ENCODE measurements at regions not wholly inside any gene's neighbourhood (a gene's known extent, or its start where the extent isn't known, plus 50 kb on each side); places are given as distances from the start of the nearest gene placed in this dataset.

DNA sequence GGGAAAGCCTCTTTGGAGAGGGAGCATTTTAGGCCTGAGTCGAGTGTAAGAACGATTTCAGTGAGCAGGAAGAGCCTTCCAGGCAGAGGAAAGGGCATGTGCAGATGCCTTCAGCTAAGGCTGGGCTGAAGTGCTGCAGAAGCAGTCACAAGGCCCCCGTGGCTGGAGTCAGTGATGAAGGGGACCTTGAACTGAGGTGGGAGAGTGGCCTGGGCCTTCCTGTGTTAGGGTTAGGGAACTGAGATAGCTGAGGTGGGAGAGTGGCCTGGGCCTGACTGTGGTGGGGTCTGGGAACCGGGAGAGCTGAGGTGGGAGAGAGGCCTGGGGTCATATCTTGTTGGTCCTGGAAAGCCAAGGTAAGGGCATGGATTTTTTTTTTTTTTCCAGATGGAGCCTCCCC lies 50.9 kb upstream of the ETV3 start:
- TF ChIP-seq CTCF (IDR thresholded peaks at IDR 0.05) = no peak
- H3K27ac ChIP-seq = no peak overlapping the region
- H3K9me3 ChIP-seq (ENCODE audit: control insufficient read depth, low read length) = no peaks in the 10 kb centered on the region
- no peaks in the 10 kb centered on the region for H3K27me3 ChIP-seq (ENCODE audit: control insufficient read depth, insufficient read depth, low read length)
- H3K4me2 ChIP-seq (ENCODE audit: low read length) = no peak overlapping the region
- no peak overlapping the region for H3K4me3 ChIP-seq (ENCODE audit: low read depth, low read length)
- no peak overlapping the region for H3K9ac ChIP-seq
- H3K79me2 ChIP-seq = no peaks in the 10 kb centered on the region
- no peak overlapping the region for H2AFZ ChIP-seq
- H3K4me1 ChIP-seq = no peaks in the 10 kb centered on the region
- no peaks in the 10 kb centered on the region for H3K36me3 ChIP-seq (ENCODE audit: control insufficient read depth, insufficient read depth, low read length)

Measured in parathyroid adenoma (tissue), 2 donors.